Transverse colon (tissue), 4 donors: ENCODE measurements at regions not wholly inside any gene's neighbourhood (a gene's known extent, or its start where the extent isn't known, plus 50 kb on each side); places are given as distances from the start of the nearest gene placed in this dataset.

ENCODE experiments used
- DNase-seq: peaks from one replicate; pipeline ENCODE4 v3.0.0-alpha.2; 2019
- H3K27ac ChIP-seq, 4 donors: fragments of 200-600 bp; sonication (generic); 2 replicates each; pipeline ENCODE4 v1.5.1; 2016 to 2018; ENCODE audit warnings: inconsistent platforms in 4 of 4
- H3K27me3 ChIP-seq: fragments of 200-600 bp; sonication (generic); 2 replicates; pipeline ENCODE4 v1.5.1; 2017; ENCODE audit warnings: inconsistent platforms
- H3K36me3 ChIP-seq, 4 donors: fragments of 200-600 bp; sonication (generic); 2 replicates each; pipeline ENCODE4 v1.5.1; 2017 to 2019; ENCODE audit warnings: inconsistent platforms in 4 of 4
- H3K4me1 ChIP-seq, 4 donors: fragments of 200-600 bp; sonication (generic); 2 replicates each; pipeline ENCODE4 v1.5.1; 2017 to 2020; ENCODE audit warnings: inconsistent platforms in 4 of 4
- H3K4me3 ChIP-seq, 4 donors: fragments of 200-600 bp; sonication (generic); 1 replicate in 1 of 4; 2 replicates in 3 of 4; pipeline versions ENCODE4 v1.5.1 to v1.6.1; 2017 to 2019; ENCODE audit warnings: inconsistent platforms in 4 of 4
- H3K9me3 ChIP-seq, 2 donors: fragments of 200-600 bp; sonication (generic); 2 replicates each; pipeline ENCODE4 v1.5.1; 2017 to 2019; ENCODE audit warnings: inconsistent platforms in 2 of 2
- CTCF ChIP-seq, 5 experiments: fragments of 200-600 bp in 3 of 5; fragments of 450-650 bp in 2 of 5; sonication (generic) in 3 of 5; IDR thresholded peaks; 1 replicate in 2 of 5; 2 replicates in 3 of 5; pipeline ENCODE4 v1.5.1; 2016 to 2017; ENCODE audit warnings: antibody characterized with exemption in 5 of 5, inconsistent platforms in 3 of 5, mild to moderate bottlenecking in 2 of 5, moderate library complexity in 1 of 5
- EP300 ChIP-seq: sonication (generic); formaldehyde crosslinking; IDR thresholded peaks from one replicate; pipeline ENCODE4 v1.6.1; 2017; ENCODE audit warnings: antibody characterized with exemption, low read depth
- POLR2A ChIP-seq: fragments of 450-650 bp; IDR thresholded peaks from one replicate; pipeline ENCODE4 v1.6.1; 2016; ENCODE audit warnings: antibody characterized with exemption, mild to moderate bottlenecking, moderate library complexity
- POLR2AphosphoS5 ChIP-seq, 3 donors: sonication (generic); formaldehyde crosslinking; IDR thresholded peaks; one replicate each; pipeline ENCODE4 v1.6.1; 2016; ENCODE audit warnings: antibody characterized with exemption in 3 of 3
- WGBS, 2 donors: methylation state at CpG; one replicate each; pipeline ENCODE4 v1.1.5; 2018; ENCODE audit warnings: low coverage in 1 of 2; 5-methylcytosine and 5-hydroxymethylcytosine counted together
- in situ Hi-C, 4 donors: fragments of 200-750 bp; cut with MboI; loops; one replicate each; pipeline versions ENCODE4 v1.15.0 to v1.15.1; 2017; ENCODE audit warnings: low sequenced_read_pairs in 3 of 4, low pct_ligation_motif_present in 1 of 4, low pct_unique_long_range_greater_than_20kb in 1 of 4
- intact Hi-C: fragments of 100-400 bp; cut with DNase I; formaldehyde crosslinking; loops from one replicate; pipeline ENCODE4 v1.15.1; 2023; ENCODE audit warnings: low total_unique reads

- Histone ChIP-seq H3K27me3 (no peaks in the 10 kb centered on the region), H3K9me3 (no peaks in the 10 kb centered on the region), H3K27ac (no peak overlapping the region), H3K4me3 (no peak overlapping the region), H3K36me3 (no peaks in the 10 kb centered on the region), H3K4me1 (no peaks in the 10 kb centered on the region)
- in situ Hi-C loops (no loop called here), intact Hi-C loops (no loop called here)
- TF ChIP-seq POLR2A (no peak), CTCF (IDR thresholded peaks at IDR 0.05) (no peak), POLR2AphosphoS5 (IDR thresholded peaks at IDR 0.05) (no peak), EP300 (no peak)
- DNase-seq = no peak
- 14 to 37% methylated on average over 1 of the region's 1 CpG for WGBS, 2 donors
These were observed 881.3 kb downstream of the LRRTM4 start for GRCh38 chr2:76640905-76641304.

GRCh38 chr2:76639171-76639680 is 883.0 kb downstream of the LRRTM4 start:
- Histone ChIP-seq H3K27me3 (no peaks in the 10 kb centered on the region), H3K4me1 (no peaks in the 10 kb centered on the region), H3K27ac (no peak overlapping the region), H3K9me3 (no peaks in the 10 kb centered on the region), H3K4me3 (no peak overlapping the region), H3K36me3 (no peaks in the 10 kb centered on the region)
- TF ChIP-seq POLR2A (no peak), EP300 (no peak), POLR2AphosphoS5 (IDR thresholded peaks at IDR 0.05) (no peak), CTCF (IDR thresholded peaks at IDR 0.05) (no peak)
- intact Hi-C loops = no loop called here
- 65 to 73% methylated on average over 4 to 5 of the region's 5 CpGs for WGBS, 2 donors
- in situ Hi-C loops = no loop called here
- DNase-seq = no peak

- Histone ChIP-seq H3K27me3 (no peaks in the 10 kb centered on the region), H3K4me1 (no peaks in the 10 kb centered on the region), H3K36me3 (no peaks in the 10 kb centered on the region), H3K4me3 (no peak overlapping the region), H3K27ac (no peak overlapping the region), H3K9me3 (no peaks in the 10 kb centered on the region)
- DNase-seq = no peak
- intact Hi-C loops = no loop called here
- no peak for TF ChIP-seq POLR2AphosphoS5 (IDR thresholded peaks at IDR 0.05)
- TF ChIP-seq EP300 = no peak
- TF ChIP-seq POLR2A = no peak
- no peak for TF ChIP-seq CTCF (IDR thresholded peaks at IDR 0.05)
- in situ Hi-C loops = no loop called here
- 77 to 78% methylated on average over 3 of the region's 3 CpGs for WGBS, 2 donors
These were observed 888.8 kb downstream of the LRRTM4 start for GRCh38 chr2:76633276-76633921.

- 73% methylated on average over 3 of the region's 3 CpGs; no CpG with 5 or more reads in 1 of the 2 donors for WGBS, 2 donors
- Histone ChIP-seq H3K27ac (no peak overlapping the region), H3K27me3 (no peaks in the 10 kb centered on the region), H3K4me3 (no peak overlapping the region), H3K4me1 (no peaks in the 10 kb centered on the region), H3K9me3 (no peaks in the 10 kb centered on the region), H3K36me3 (no peaks in the 10 kb centered on the region)
- intact Hi-C loops = no loop called here
- no peak for DNase-seq
- in situ Hi-C loops = no loop called here
- no peak for TF ChIP-seq POLR2AphosphoS5 (IDR thresholded peaks at IDR 0.05)
- TF ChIP-seq CTCF (IDR thresholded peaks at IDR 0.05) = no peak
- TF ChIP-seq EP300 = no peak
- TF ChIP-seq POLR2A = no peak
These were observed 897.1 kb downstream of the LRRTM4 start for GRCh38 chr2:76625101-76625500.
